Effector CD8-positive, alpha-beta T cell (primary cell): ENCODE measurements at regions not wholly inside any gene's neighbourhood (a gene's known extent, or its start where the extent isn't known, plus 50 kb on each side); places are given as distances from the start of the nearest gene placed in this dataset.

Source experiments
- DNase-seq: peaks from one replicate; lab custom pipeline; 2025; lab: John Stamatoyannopoulos, UW

GRCh38 chr2:236796236-236796635 is 226.6 kb downstream of the ACKR3 start:
- DNase-seq = no peak

GRCh38 chr2:236797411-236797810 is 227.8 kb downstream of the ACKR3 start:
- DNase-seq = no peak

GRCh38 chr2:236798491-236798890 is 228.9 kb downstream of the ACKR3 start:
- DNase-seq = no peak

GRCh38 chr2:236799391-236800026 is 229.9 kb downstream of the ACKR3 start:
- DNase-seq = no peak

- DNase-seq = no peak
These were observed 233.2 kb downstream of the ACKR3 start for GRCh38 chr2:236802862-236803261.

GRCh38 chr2:236803621-236804020 is 234.0 kb downstream of the ACKR3 start:
- no peak for DNase-seq

GRCh38 chr2:236805800-236806531 is 236.3 kb downstream of the ACKR3 start:
- no peak for DNase-seq

GRCh38 chr2:236809716-236810115 is 240.1 kb downstream of the ACKR3 start:
- DNase-seq = no peak

GRCh38 chr2:236811062-236811656 is 241.5 kb downstream of the ACKR3 start:
- DNase-seq = no peak

GRCh38 chr2:236813766-236814165 is 244.1 kb downstream of the ACKR3 start:
- DNase-seq = no peak

- no peak for DNase-seq
These were observed 245.0 kb downstream of the ACKR3 start for GRCh38 chr2:236814593-236814992.

GRCh38 chr2:236815746-236816145 is 246.1 kb downstream of the ACKR3 start:
- DNase-seq = no peak

- DNase-seq = no peak
These were observed 246.9 kb downstream of the ACKR3 start for GRCh38 chr2:236816197-236817170.

- no peak for DNase-seq
These were observed 248.8 kb downstream of the ACKR3 start for GRCh38 chr2:236818281-236819045.

GRCh38 chr2:236819275-236820002 is 249.8 kb downstream of the ACKR3 start:
- DNase-seq = no peak

GRCh38 chr2:236820763-236821344 is 251.2 kb downstream of the ACKR3 start:
- DNase-seq = no peak

- no peak for DNase-seq
These were observed 253.5 kb downstream of the ACKR3 start for GRCh38 chr2:236823041-236823629.

- DNase-seq = no peak
These were observed 254.3 kb downstream of the ACKR3 start for GRCh38 chr2:236823963-236824362.

GRCh38 chr2:236824836-236825235 is 255.2 kb downstream of the ACKR3 start:
- DNase-seq = no peak

- no peak for DNase-seq
These were observed 256.4 kb downstream of the ACKR3 start for GRCh38 chr2:236825989-236826510.
